ENCODE measurements at regions not wholly inside any gene's neighbourhood (a gene's known extent, or its start where the extent isn't known, plus 50 kb on each side); places are given as distances from the start of the nearest gene placed in this dataset.

GRCh38 chr1:80056179-80056578 is 1049.6 kb upstream of the ADGRL4 start:
- TF ChIP-seq CTCF (conservative IDR thresholded peaks at IDR 0.05; ENCODE audit: low read depth, low read length) (no peak), EZH2 (IDR thresholded peaks at IDR 0.05; ENCODE audit: borderline replicate concordance, low read depth, low read length, poor library complexity, severe bottlenecking) (no peak)

Data from A673 (cell line).